ENCODE measurements at regions not wholly inside any gene's neighbourhood (a gene's known extent, or its start where the extent isn't known, plus 50 kb on each side); places are given as distances from the start of the nearest gene placed in this dataset.
A peak's percentile ranks its signal among the peaks of the same experiment; 100 is the strongest.

- no peaks in the 10 kb centered on the region for H3K36me3 Mint-ChIP-seq (ENCODE audit: low read depth)
- peaks cover under 1% of the 10 kb centered on the region for H3K4me1 Mint-ChIP-seq (ENCODE audit: low read depth)
- ChIA-PET POLR2A (no interaction called here), CTCF (no interaction called here)
- no peak for TF ChIP-seq CTCF (IDR thresholded peaks at IDR 0.05)
- ATAC-seq (no peak), DNase-seq (no peak)
- intact Hi-C loops (cut with micrococcal nuclease), result no loop called here
- H3K9me3 Mint-ChIP-seq, result no peaks in the 10 kb centered on the region
- no peak overlapping the region for H3K27ac Mint-ChIP-seq
- H3K4me3 Mint-ChIP-seq, result no peak overlapping the region
- no peaks in the 10 kb centered on the region for H3K27me3 Mint-ChIP-seq
Measured at GRCh38 chr2:172333978-172334330, 93.4 kb upstream of the ITGA6 start.

GRCh38 chr2:172334988-172335387, 92.4 kb upstream of the ITGA6 start:
- POLR2A ChIA-PET, result no interaction called here
- Mint-ChIP-seq H3K4me3 (no peak overlapping the region), H3K36me3 (ENCODE audit: low read depth) (no peaks in the 10 kb centered on the region), H3K4me1 (ENCODE audit: low read depth) (peaks cover 10% of the 10 kb centered on the region), H3K9me3 (no peaks in the 10 kb centered on the region), H3K27me3 (no peaks in the 10 kb centered on the region), H3K27ac (no peak overlapping the region)
- CTCF ChIA-PET, result no interaction called here
- intact Hi-C loops (cut with micrococcal nuclease), result no loop called here
- no peak for DNase-seq
- ATAC-seq, result no peak
- no peak for TF ChIP-seq CTCF (IDR thresholded peaks at IDR 0.05)

- TF ChIP-seq CTCF (IDR thresholded peaks at IDR 0.05), result no peak
- DNase-seq (no peak), ATAC-seq (no peak)
- POLR2A ChIA-PET, result interaction anchor here (1.0 kb wide), 1 partner anchor 76 kb away, joined by 3 read pairs; no protein-coding TSS in a partner anchor
- Mint-ChIP-seq H3K4me1 (ENCODE audit: low read depth) (peaks cover 17% of the 10 kb centered on the region), H3K4me3 (no peak overlapping the region), H3K36me3 (ENCODE audit: low read depth) (no peaks in the 10 kb centered on the region), H3K27me3 (no peaks in the 10 kb centered on the region), H3K9me3 (no peaks in the 10 kb centered on the region), H3K27ac (no peak overlapping the region)
- intact Hi-C loops (cut with micrococcal nuclease), result no loop called here
- CTCF ChIA-PET, result interaction anchor here (1.0 kb wide), 1 partner anchor 127 kb away, joined by 3 read pairs; no protein-coding TSS in a partner anchor
Measured at GRCh38 chr2:172335736-172336135, 91.7 kb upstream of the ITGA6 start.

- intact Hi-C loops (cut with micrococcal nuclease), result no loop called here
- no peak for TF ChIP-seq CTCF (IDR thresholded peaks at IDR 0.05)
- H3K4me3 Mint-ChIP-seq, result no peak overlapping the region
- POLR2A ChIA-PET, result interaction anchor here (1.3 kb wide), 1 partner anchor 13 kb away, joined by 4 read pairs; no protein-coding TSS in a partner anchor
- ATAC-seq (no peak), DNase-seq (no peak)
- no peaks in the 10 kb centered on the region for H3K36me3 Mint-ChIP-seq (ENCODE audit: low read depth)
- peaks cover 21% of the 10 kb centered on the region for H3K4me1 Mint-ChIP-seq (ENCODE audit: low read depth)
- CTCF ChIA-PET, result interaction anchor here (1.0 kb wide), 1 partner anchor 126 kb away, joined by 3 read pairs; no protein-coding TSS in a partner anchor
- no peak overlapping the region for H3K27ac Mint-ChIP-seq
- no peaks in the 10 kb centered on the region for H3K27me3 Mint-ChIP-seq
- H3K9me3 Mint-ChIP-seq, result no peaks in the 10 kb centered on the region
Measured at GRCh38 chr2:172336681-172337080, 90.7 kb upstream of the ITGA6 start.

- POLR2A ChIA-PET, result interaction anchor here (1.0 kb wide), 1 partner anchor 11 kb away, joined by 3 read pairs; no protein-coding TSS in a partner anchor
- Mint-ChIP-seq H3K9me3 (peaks cover 9% of the 10 kb centered on the region), H3K27ac (no peak overlapping the region), H3K4me1 (ENCODE audit: low read depth) (peaks cover 21% of the 10 kb centered on the region), H3K27me3 (no peaks in the 10 kb centered on the region), H3K4me3 (peak overlapping the region; percentile 27), H3K36me3 (ENCODE audit: low read depth) (no peaks in the 10 kb centered on the region)
- CTCF ChIA-PET, result interaction anchor here (1.2 to 2.9 kb wide), 2 partner anchors 122 to 129 kb away, joined by 3 to 25 read pairs; no protein-coding TSS in a partner anchor
- no peak for TF ChIP-seq CTCF (IDR thresholded peaks at IDR 0.05)
- ATAC-seq (peak; percentile 51), DNase-seq (peak; percentile 7)
- intact Hi-C loops (cut with micrococcal nuclease), result no loop called here
Measured at GRCh38 chr2:172339371-172340010, 87.9 kb upstream of the ITGA6 start.
